ENCODE measurements at regions not wholly inside any gene's neighbourhood (a gene's known extent, or its start where the extent isn't known, plus 50 kb on each side); places are given as distances from the start of the nearest gene placed in this dataset.

GRCh38 chr6:27761391-27761790, 150.8 kb downstream of the OR2B2 start:
- H3K4me2 ChIP-seq (ENCODE audit: low read length): no peak overlapping the region
- H3K4me3 ChIP-seq (ENCODE audit: low read depth, low read length): no peak overlapping the region
- no peak overlapping the region for H3K27ac ChIP-seq
- H3K27me3 ChIP-seq (ENCODE audit: control insufficient read depth, insufficient read depth, low read length): no peaks in the 10 kb centered on the region
- H3K9me3 ChIP-seq (ENCODE audit: control insufficient read depth, low read length): no peaks in the 10 kb centered on the region
- no peaks in the 10 kb centered on the region for H3K79me2 ChIP-seq
- H2AFZ ChIP-seq: no peak overlapping the region
- no peaks in the 10 kb centered on the region for H3K36me3 ChIP-seq (ENCODE audit: control insufficient read depth, insufficient read depth, low read length)
- TF ChIP-seq CTCF (IDR thresholded peaks at IDR 0.05): no peak
- H3K9ac ChIP-seq: no peak overlapping the region
- no peaks in the 10 kb centered on the region for H3K4me1 ChIP-seq

- Histone ChIP-seq H3K79me2 (no peaks in the 10 kb centered on the region), H3K36me3 (ENCODE audit: control insufficient read depth, insufficient read depth, low read length) (no peaks in the 10 kb centered on the region), H2AFZ (no peak overlapping the region), H3K27me3 (ENCODE audit: control insufficient read depth, insufficient read depth, low read length) (no peaks in the 10 kb centered on the region), H3K4me3 (ENCODE audit: low read depth, low read length) (no peak overlapping the region), H3K4me2 (ENCODE audit: low read length) (no peak overlapping the region), H3K9me3 (ENCODE audit: control insufficient read depth, low read length) (no peaks in the 10 kb centered on the region), H3K9ac (no peak overlapping the region), H3K4me1 (no peaks in the 10 kb centered on the region), H3K27ac (no peak overlapping the region)
- TF ChIP-seq CTCF (IDR thresholded peaks at IDR 0.05): no peak
Observed at GRCh38 chr6:27760464-27760863, 151.7 kb downstream of the OR2B2 start.

GRCh38 chr6:27759930-27760329, 152.3 kb downstream of the OR2B2 start:
- Histone ChIP-seq H2AFZ (no peak overlapping the region), H3K4me2 (ENCODE audit: low read length) (no peak overlapping the region), H3K4me1 (no peaks in the 10 kb centered on the region), H3K36me3 (ENCODE audit: control insufficient read depth, insufficient read depth, low read length) (no peaks in the 10 kb centered on the region), H3K27ac (no peak overlapping the region), H3K4me3 (ENCODE audit: low read depth, low read length) (no peak overlapping the region), H3K9ac (no peak overlapping the region), H3K9me3 (ENCODE audit: control insufficient read depth, low read length) (no peaks in the 10 kb centered on the region), H3K79me2 (no peaks in the 10 kb centered on the region), H3K27me3 (ENCODE audit: control insufficient read depth, insufficient read depth, low read length) (no peaks in the 10 kb centered on the region)
- TF ChIP-seq CTCF (IDR thresholded peaks at IDR 0.05): no peak

- Histone ChIP-seq H3K79me2 (no peaks in the 10 kb centered on the region), H2AFZ (no peak overlapping the region), H3K4me3 (ENCODE audit: low read depth, low read length) (no peak overlapping the region), H3K4me1 (no peaks in the 10 kb centered on the region), H3K27ac (no peak overlapping the region), H3K9me3 (ENCODE audit: control insufficient read depth, low read length) (no peaks in the 10 kb centered on the region), H3K4me2 (ENCODE audit: low read length) (no peak overlapping the region), H3K27me3 (ENCODE audit: control insufficient read depth, insufficient read depth, low read length) (no peaks in the 10 kb centered on the region), H3K9ac (no peak overlapping the region), H3K36me3 (ENCODE audit: control insufficient read depth, insufficient read depth, low read length) (no peaks in the 10 kb centered on the region)
- no peak for TF ChIP-seq CTCF (IDR thresholded peaks at IDR 0.05)
Observed at GRCh38 chr6:27758491-27758890, 153.7 kb downstream of the OR2B2 start.

- Histone ChIP-seq H3K9ac (no peak overlapping the region), H3K79me2 (no peaks in the 10 kb centered on the region), H3K4me1 (no peaks in the 10 kb centered on the region), H3K36me3 (ENCODE audit: control insufficient read depth, insufficient read depth, low read length) (no peaks in the 10 kb centered on the region), H2AFZ (peak overlapping the region; percentile 35), H3K4me3 (ENCODE audit: low read depth, low read length) (no peak overlapping the region), H3K27ac (no peak overlapping the region), H3K9me3 (ENCODE audit: control insufficient read depth, low read length) (no peaks in the 10 kb centered on the region), H3K27me3 (ENCODE audit: control insufficient read depth, insufficient read depth, low read length) (no peaks in the 10 kb centered on the region), H3K4me2 (ENCODE audit: low read length) (no peak overlapping the region)
- no peak for TF ChIP-seq CTCF (IDR thresholded peaks at IDR 0.05)
Observed at GRCh38 chr6:27757307-27757706, 154.9 kb downstream of the OR2B2 start.
